Astrocyte (in vitro differentiated cells and primary cell): ENCODE measurements at regions not wholly inside any gene's neighbourhood (a gene's known extent, or its start where the extent isn't known, plus 50 kb on each side); places are given as distances from the start of the nearest gene placed in this dataset.
A peak's percentile ranks its signal among the peaks of the same experiment; 100 is the strongest.

Experiments used
- DNase-seq: peaks from one replicate; pipeline ENCODE4 v3.0.0-alpha.2; 2010; ENCODE audit warnings: low read depth
- FAIRE-seq: peaks from 2 replicates; lab custom pipeline; 2011; peaks lifted over from hg19 to GRCh38; lab: Jason Lieb, UNC
- H2AFZ ChIP-seq: 2 replicates; pipeline ENCODE4 v1.6.0; 2012; ENCODE audit warnings: low read depth, low read length, inconsistent platforms
- H3K27ac ChIP-seq: 2 replicates; pipeline ENCODE4 v1.5.1; 2011; ENCODE audit warnings: low read depth, low read length, inconsistent platforms
- H3K27me3 ChIP-seq: 2 replicates; pipeline ENCODE4 v1.6.0; 2011; ENCODE audit warnings: low read length, inconsistent platforms; ENCODE audit not compliant: insufficient read depth
- H3K36me3 ChIP-seq: 2 replicates; pipeline ENCODE4 v1.5.1; 2011; ENCODE audit warnings: low read length, inconsistent platforms; ENCODE audit not compliant: insufficient read depth
- H3K4me1 ChIP-seq: 2 replicates; pipeline ENCODE4 v1.5.1; 2011; ENCODE audit warnings: low read length, inconsistent platforms; ENCODE audit not compliant: insufficient read depth
- H3K4me2 ChIP-seq: 2 replicates; pipeline ENCODE4 v1.6.0; 2012; ENCODE audit warnings: low read length, inconsistent platforms
- H3K4me3 ChIP-seq: 2 replicates; pipeline ENCODE4 v1.5.1; 2011; ENCODE audit warnings: low read depth, mild to moderate bottlenecking, low read length, inconsistent platforms; ENCODE audit not compliant: insufficient read depth
- H3K79me2 ChIP-seq: 2 replicates; pipeline ENCODE4 v1.6.0; 2012; ENCODE audit warnings: mild to moderate bottlenecking, low read length, inconsistent platforms; ENCODE audit not compliant: insufficient read depth
- H3K9ac ChIP-seq: 2 replicates; pipeline ENCODE4 v1.6.0; 2012; ENCODE audit warnings: mild to moderate bottlenecking, low read length, inconsistent platforms
- H3K9me3 ChIP-seq: 2 replicates; pipeline ENCODE4 v1.5.1; 2012; ENCODE audit warnings: low read depth, mild to moderate bottlenecking, low read length, inconsistent platforms; ENCODE audit not compliant: insufficient read depth
- H4K20me1 ChIP-seq: 2 replicates; pipeline ENCODE4 v1.6.0; 2012; ENCODE audit warnings: low read length, inconsistent platforms; ENCODE audit not compliant: insufficient read depth
- H3K27ac Mint-ChIP-seq: one replicate; pipeline ENCODE4 v1.8.0; 2021; ENCODE audit warnings: mild to moderate bottlenecking, mixed read lengths; ENCODE audit not compliant: unreplicated experiment
- H3K27me3 Mint-ChIP-seq: one replicate; pipeline ENCODE4 v1.8.0; 2021; ENCODE audit warnings: low read depth, mixed read lengths; ENCODE audit not compliant: unreplicated experiment
- H3K36me3 Mint-ChIP-seq: one replicate; pipeline ENCODE4 v1.8.0; 2021; ENCODE audit warnings: low read depth, mixed read lengths; ENCODE audit not compliant: unreplicated experiment
- H3K4me1 Mint-ChIP-seq: one replicate; pipeline ENCODE4 v1.8.0; 2021; ENCODE audit warnings: low read depth, mixed read lengths; ENCODE audit not compliant: unreplicated experiment
- H3K4me3 Mint-ChIP-seq: one replicate; pipeline ENCODE4 v1.8.0; 2021; ENCODE audit warnings: mild to moderate bottlenecking, moderate library complexity, mixed read lengths; ENCODE audit not compliant: unreplicated experiment
- H3K9me3 Mint-ChIP-seq: one replicate; pipeline ENCODE4 v1.8.0; 2021; ENCODE audit warnings: mild to moderate bottlenecking, mixed read lengths; ENCODE audit not compliant: unreplicated experiment
- EZH2 ChIP-seq: IDR thresholded peaks from 2 replicates; pipeline ENCODE4 v1.6.1; 2012; ENCODE audit warnings: mild to moderate bottlenecking, low read length, inconsistent platforms; ENCODE audit not compliant: insufficient read depth
- TF ChIP-seq, protein P1 (sequence below): IDR thresholded peaks from 2 replicates; pipeline ENCODE4 v1.5.1; 2011; ENCODE audit warnings: low read depth, mild to moderate bottlenecking, inconsistent platforms, low read length, moderate library complexity; ENCODE audit not compliant: insufficient read depth

DNA sequence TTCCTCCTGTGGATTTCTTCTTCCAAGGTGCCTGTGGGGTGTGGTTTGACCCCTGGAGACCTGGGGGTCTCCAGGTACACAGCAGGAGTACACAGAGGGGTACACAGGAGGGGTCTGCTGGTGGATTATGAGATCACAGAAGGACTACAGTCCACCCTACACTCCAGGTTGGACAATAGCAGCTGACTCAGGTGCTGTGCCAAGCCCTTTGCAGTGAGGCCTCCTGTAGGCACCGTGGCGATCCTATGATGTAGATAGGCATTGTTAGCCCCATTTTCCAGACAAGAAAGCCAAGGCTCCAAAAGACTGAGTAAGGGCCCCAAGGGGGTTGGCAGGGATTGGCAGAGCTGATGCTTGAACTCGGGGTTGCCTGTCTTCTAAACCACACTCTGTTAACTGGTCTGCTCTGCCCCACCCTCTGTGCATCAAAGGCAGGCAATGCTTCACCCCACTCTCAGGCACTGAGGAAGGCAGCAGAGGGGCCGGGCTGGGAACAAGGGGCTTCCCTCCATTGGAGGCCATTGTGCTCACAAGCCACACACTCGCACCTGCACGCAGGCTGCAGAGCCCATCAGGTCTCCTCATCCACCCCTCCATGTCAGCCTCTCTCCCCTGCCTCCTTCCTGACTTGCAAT lies 77.5 kb upstream of the SIRPA start:
- H3K27ac Mint-ChIP-seq = no peak overlapping the region

GRCh38 chr20:1816384-1817381 lies 78.5 kb upstream of the SIRPA start:
- Histone ChIP-seq H3K36me3 (no peaks in the 10 kb centered on the region), H3K9me3 (no peaks in the 10 kb centered on the region), H3K27me3 (no peaks in the 10 kb centered on the region), H3K4me2 (peak overlapping the region; percentile 53), H3K4me3 (no peak overlapping the region), H3K79me2 (no peaks in the 10 kb centered on the region), H4K20me1 (no peaks in the 10 kb centered on the region), H2AFZ (no peak overlapping the region), H3K9ac (no peak overlapping the region), H3K4me1 (peaks cover 50% of the 10 kb centered on the region), H3K27ac (no peak overlapping the region)
- Mint-ChIP-seq H3K36me3 (peaks cover 5% of the 10 kb centered on the region), H3K4me1 (peaks cover 61% of the 10 kb centered on the region), H3K27ac (no peak overlapping the region), H3K4me3 (no peak overlapping the region), H3K27me3 (peaks cover 6% of the 10 kb centered on the region), H3K9me3 (peaks cover 10% of the 10 kb centered on the region)
- DNase-seq = peak; percentile 71
- TF ChIP-seq, protein P1, sequence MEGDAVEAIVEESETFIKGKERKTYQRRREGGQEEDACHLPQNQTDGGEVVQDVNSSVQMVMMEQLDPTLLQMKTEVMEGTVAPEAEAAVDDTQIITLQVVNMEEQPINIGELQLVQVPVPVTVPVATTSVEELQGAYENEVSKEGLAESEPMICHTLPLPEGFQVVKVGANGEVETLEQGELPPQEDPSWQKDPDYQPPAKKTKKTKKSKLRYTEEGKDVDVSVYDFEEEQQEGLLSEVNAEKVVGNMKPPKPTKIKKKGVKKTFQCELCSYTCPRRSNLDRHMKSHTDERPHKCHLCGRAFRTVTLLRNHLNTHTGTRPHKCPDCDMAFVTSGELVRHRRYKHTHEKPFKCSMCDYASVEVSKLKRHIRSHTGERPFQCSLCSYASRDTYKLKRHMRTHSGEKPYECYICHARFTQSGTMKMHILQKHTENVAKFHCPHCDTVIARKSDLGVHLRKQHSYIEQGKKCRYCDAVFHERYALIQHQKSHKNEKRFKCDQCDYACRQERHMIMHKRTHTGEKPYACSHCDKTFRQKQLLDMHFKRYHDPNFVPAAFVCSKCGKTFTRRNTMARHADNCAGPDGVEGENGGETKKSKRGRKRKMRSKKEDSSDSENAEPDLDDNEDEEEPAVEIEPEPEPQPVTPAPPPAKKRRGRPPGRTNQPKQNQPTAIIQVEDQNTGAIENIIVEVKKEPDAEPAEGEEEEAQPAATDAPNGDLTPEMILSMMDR = no peak
- no peak for TF ChIP-seq EZH2
- peak; percentile 75 for FAIRE-seq

More for the DNA sequence above, 77.5 kb upstream of the SIRPA start:
- no peak for DNase-seq
- H3K4me1 ChIP-seq = peaks cover 40% of the 10 kb centered on the region
- TF ChIP-seq, protein P1 = no peak
- no peak for TF ChIP-seq EZH2
- H3K4me2 ChIP-seq = no peak overlapping the region
- H3K4me3 Mint-ChIP-seq = no peak overlapping the region
- peaks cover 5% of the 10 kb centered on the region for H3K36me3 Mint-ChIP-seq
- H3K9ac ChIP-seq = no peak overlapping the region
- no peaks in the 10 kb centered on the region for H3K9me3 ChIP-seq
- H3K27me3 ChIP-seq = no peaks in the 10 kb centered on the region
- H3K79me2 ChIP-seq = no peaks in the 10 kb centered on the region
- H3K9me3 Mint-ChIP-seq = peaks cover 10% of the 10 kb centered on the region
- no peak for FAIRE-seq
- peaks cover 6% of the 10 kb centered on the region for H3K27me3 Mint-ChIP-seq
- no peak overlapping the region for H3K4me3 ChIP-seq
- H3K27ac ChIP-seq = no peak overlapping the region
- H2AFZ ChIP-seq = no peak overlapping the region
- peaks cover 57% of the 10 kb centered on the region for H3K4me1 Mint-ChIP-seq
- no peaks in the 10 kb centered on the region for H4K20me1 ChIP-seq
- no peaks in the 10 kb centered on the region for H3K36me3 ChIP-seq
